Kidney epithelial cell (primary cell): ENCODE measurements at regions not wholly inside any gene's neighbourhood (a gene's known extent, or its start where the extent isn't known, plus 50 kb on each side); places are given as distances from the start of the nearest gene placed in this dataset.

ENCODE experiments used
- DNase-seq: peaks from one replicate; pipeline ENCODE4 v3.0.0-alpha.2; 2010; ENCODE audit warnings: low read depth
- H3K27me3 ChIP-seq: 2 replicates; pipeline ENCODE4 v1.6.0; 2011; ENCODE audit warnings: low read length; ENCODE audit not compliant: control insufficient read depth, insufficient read depth
- H3K36me3 ChIP-seq: 2 replicates; pipeline ENCODE4 v1.5.1; 2011; ENCODE audit warnings: low read length; ENCODE audit not compliant: control insufficient read depth, insufficient read depth
- H3K4me3 ChIP-seq: 2 replicates; pipeline ENCODE4 v1.5.1; 2011; ENCODE audit warnings: low read depth, mild to moderate bottlenecking, control low read depth, low read length
- TF ChIP-seq, protein P1 (sequence below): IDR thresholded peaks from 2 replicates; pipeline ENCODE4 v1.5.1; 2011; ENCODE audit warnings: mild to moderate bottlenecking, moderate library complexity, low read length, control low read depth, inconsistent platforms; ENCODE audit not compliant: insufficient read depth, poor library complexity, severe bottlenecking

DNA sequence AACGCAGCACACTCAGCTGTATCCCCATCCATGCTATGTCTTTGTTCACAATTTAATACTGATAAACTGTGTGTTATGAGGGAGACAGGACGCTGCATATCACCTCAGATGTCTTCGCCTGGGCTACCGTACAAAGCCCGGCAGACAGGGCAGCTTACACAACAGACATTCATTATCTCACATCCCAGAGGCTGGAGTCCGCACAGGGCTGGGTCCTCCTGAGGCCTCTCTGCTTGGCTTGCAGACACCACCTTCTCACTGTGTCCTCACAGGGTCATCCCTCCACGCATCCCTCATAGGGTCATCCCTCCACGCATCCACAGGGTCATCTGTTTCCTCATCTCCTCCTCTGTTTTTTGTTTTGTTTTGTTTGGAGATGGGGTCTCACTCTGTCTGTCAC, 61.2 kb downstream of the SHANK2 start:
- no peaks in the 10 kb centered on the region for H3K27me3 ChIP-seq
- no peaks in the 10 kb centered on the region for H3K36me3 ChIP-seq
- TF ChIP-seq, protein P1, sequence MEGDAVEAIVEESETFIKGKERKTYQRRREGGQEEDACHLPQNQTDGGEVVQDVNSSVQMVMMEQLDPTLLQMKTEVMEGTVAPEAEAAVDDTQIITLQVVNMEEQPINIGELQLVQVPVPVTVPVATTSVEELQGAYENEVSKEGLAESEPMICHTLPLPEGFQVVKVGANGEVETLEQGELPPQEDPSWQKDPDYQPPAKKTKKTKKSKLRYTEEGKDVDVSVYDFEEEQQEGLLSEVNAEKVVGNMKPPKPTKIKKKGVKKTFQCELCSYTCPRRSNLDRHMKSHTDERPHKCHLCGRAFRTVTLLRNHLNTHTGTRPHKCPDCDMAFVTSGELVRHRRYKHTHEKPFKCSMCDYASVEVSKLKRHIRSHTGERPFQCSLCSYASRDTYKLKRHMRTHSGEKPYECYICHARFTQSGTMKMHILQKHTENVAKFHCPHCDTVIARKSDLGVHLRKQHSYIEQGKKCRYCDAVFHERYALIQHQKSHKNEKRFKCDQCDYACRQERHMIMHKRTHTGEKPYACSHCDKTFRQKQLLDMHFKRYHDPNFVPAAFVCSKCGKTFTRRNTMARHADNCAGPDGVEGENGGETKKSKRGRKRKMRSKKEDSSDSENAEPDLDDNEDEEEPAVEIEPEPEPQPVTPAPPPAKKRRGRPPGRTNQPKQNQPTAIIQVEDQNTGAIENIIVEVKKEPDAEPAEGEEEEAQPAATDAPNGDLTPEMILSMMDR = no peak
- H3K4me3 ChIP-seq = no peak overlapping the region
- no peak for DNase-seq

DNA sequence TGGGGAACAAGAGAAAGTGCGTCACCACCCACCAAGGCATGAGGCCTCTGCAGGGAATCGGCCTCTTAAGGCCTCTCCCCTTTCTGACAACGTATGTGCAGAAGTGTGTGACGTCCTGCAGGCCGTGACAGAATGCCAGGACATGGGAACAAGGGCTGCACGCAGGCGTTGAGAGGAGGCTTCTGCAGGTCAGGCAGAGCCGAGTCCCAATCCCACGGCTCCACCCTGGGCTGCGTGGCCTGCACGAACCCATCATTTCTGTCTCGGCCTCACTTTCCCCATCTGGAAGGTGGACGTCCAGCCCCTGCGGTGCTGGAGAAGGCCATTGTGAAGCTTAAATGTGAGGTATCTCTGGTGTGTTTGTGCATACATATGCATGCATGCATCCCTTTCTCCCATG, 61.8 kb downstream of the SHANK2 start:
- TF ChIP-seq, protein P1 = no peak
- Histone ChIP-seq H3K36me3 (no peaks in the 10 kb centered on the region), H3K27me3 (no peaks in the 10 kb centered on the region), H3K4me3 (no peak overlapping the region)
- no peak for DNase-seq

DNA sequence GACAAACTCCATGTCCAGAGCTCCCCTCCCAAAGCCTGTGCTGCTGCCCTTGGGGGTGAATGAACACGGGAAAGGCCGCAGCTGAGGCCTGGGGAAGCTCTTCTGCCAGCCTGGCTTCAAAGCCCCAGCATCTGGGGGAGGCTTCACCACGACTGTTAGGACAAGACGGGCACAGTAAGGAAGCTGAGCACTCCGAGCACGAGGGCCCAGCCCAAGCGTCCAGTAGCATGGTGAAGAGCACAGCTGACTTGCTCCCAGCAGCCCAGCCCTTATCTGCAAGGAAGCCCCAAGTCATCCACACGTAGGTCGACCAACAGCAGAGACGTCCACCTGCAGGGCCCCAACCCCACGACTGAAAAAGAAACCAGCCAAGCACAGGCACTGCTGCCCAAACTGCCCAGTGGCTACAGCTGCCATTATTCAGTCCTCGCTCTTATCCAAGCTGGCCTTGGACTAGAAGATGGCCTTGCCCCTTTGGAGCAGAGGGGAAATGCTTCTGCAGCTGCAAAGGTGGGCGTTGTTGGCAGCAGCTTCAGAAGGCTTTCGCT, 62.5 kb downstream of the SHANK2 start:
- DNase-seq = no peak
- Histone ChIP-seq H3K36me3 (no peaks in the 10 kb centered on the region), H3K4me3 (no peak overlapping the region), H3K27me3 (no peaks in the 10 kb centered on the region)
- TF ChIP-seq, protein P1 = no peak

DNA sequence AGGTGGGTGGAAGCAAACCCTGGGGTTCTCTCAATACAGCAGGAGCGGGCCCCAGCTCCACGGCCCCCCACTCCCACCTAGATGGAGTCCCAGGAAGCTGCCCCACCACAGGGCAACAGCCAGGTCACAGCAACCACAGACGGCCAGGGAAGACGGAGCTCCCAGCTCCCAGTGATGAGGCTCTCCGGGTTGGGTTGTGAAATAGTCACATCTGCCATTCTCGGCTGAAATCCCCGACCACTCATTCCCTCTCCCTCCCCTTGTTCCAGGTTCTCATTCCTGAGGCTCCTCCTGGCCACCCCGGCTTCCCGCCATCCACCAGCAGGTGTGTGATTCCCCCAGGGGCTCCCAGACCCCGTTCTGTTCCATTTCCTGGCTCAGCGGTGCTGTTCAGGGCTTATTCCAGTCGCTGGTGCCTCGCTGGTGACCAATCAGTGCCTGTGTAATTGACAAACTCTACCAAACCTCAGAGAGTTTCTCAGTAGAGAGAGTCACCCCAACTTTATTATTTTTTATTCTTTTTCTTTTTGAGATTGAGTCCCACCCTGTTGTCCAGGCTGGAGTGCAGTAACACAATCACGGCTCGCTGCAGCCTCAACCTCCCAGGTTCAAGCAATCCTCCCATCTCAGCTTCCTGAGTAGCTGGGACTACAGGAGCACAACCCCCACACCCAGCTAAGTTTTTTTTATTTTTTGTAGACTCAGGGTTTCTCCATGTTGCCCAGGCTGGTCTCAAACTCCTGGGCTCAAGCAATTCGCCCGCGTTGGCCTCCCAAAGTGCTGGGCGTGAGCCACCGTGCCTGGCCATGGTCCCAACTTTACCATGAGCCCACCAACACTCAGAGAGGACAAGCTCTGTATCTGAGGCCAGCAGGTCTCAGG, 63.2 kb downstream of the SHANK2 start:
- no peaks in the 10 kb centered on the region for H3K27me3 ChIP-seq
- H3K4me3 ChIP-seq = no peak overlapping the region
- no peak for DNase-seq
- no peaks in the 10 kb centered on the region for H3K36me3 ChIP-seq
- TF ChIP-seq, protein P1 = no peak

DNA sequence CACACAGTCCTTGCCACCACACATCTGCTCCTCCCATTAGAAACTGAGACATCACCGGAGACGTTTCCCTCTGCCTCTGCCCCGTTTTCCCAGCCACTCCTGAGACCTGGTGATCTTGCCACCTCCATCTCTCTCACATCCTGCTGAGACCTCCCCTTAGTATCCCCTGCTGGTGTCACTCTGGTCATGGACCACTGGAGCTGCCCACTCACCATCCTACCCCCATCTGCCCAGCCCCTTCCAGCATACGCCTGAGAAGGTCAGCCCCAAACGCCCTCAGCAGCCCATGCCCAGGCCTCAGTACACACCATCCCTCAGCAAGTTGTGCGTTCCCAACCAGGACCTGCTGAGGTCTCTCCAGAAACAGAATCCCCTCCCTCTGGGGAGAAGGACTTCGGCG, 64.3 kb downstream of the SHANK2 start:
- no peaks in the 10 kb centered on the region for H3K27me3 ChIP-seq
- TF ChIP-seq, protein P1 = no peak
- H3K36me3 ChIP-seq = no peaks in the 10 kb centered on the region
- DNase-seq = no peak
- no peak overlapping the region for H3K4me3 ChIP-seq
